ENCODE measurements at regions not wholly inside any gene's neighbourhood (a gene's known extent, or its start where the extent isn't known, plus 50 kb on each side); places are given as distances from the start of the nearest gene placed in this dataset.

- H3K18ac ChIP-seq (ENCODE audit: extremely low read depth, low read length): no peak overlapping the region
- H3K27me3 ChIP-seq (replicated peaks in 1 of 4; ENCODE audit: control insufficient read depth in 3 of 4, extremely low read depth in 1 of 4, insufficient read depth in 3 of 4, low read length in 3 of 4): no peaks in the 10 kb centered on the region
- H2BK15ac ChIP-seq (ENCODE audit: low read length): no peak overlapping the region
- H4K8ac ChIP-seq (ENCODE audit: extremely low read depth, insufficient read depth, low read length): no peak overlapping the region
- no peak overlapping the region for H4K5ac ChIP-seq (ENCODE audit: insufficient read length, low read depth, low read length)
- no peak for DNase-seq (ENCODE audit: low read depth in 1 of 2, low spot score in 2 of 2)
- H4K20me1 ChIP-seq (replicated peaks in 1 of 2; ENCODE audit: control insufficient read depth in 1 of 2, insufficient read depth in 2 of 2, low read length in 2 of 2): no peaks in the 10 kb centered on the region
- WGBS, 2 experiments (ENCODE audit: extremely low coverage in 1 of 2, insufficient coverage in 1 of 2, insufficient read length in 1 of 2, insufficient replicate concordance in 2 of 2, low coverage in 1 of 2, low lambda C conversion rate in 2 of 2, missing lambda C conversion rate in 1 of 2): 81% methylated on average over 1 of the region's 1 CpG; no CpG with 5 or more reads in 1 of the 2 experiments
- no peak for FAIRE-seq
- no peaks in the 10 kb centered on the region for H3K79me2 ChIP-seq (ENCODE audit: control insufficient read depth in 1 of 2, insufficient read depth in 2 of 2, low read length in 2 of 2)
- H3K36me3 ChIP-seq (ENCODE audit: control insufficient read depth in 2 of 4, insufficient read depth in 4 of 4, low read length in 3 of 4): no peaks in the 10 kb centered on the region
- no peaks in the 10 kb centered on the region for H3K9me3 ChIP-seq (ENCODE audit: insufficient read depth in 2 of 2, low read depth in 1 of 2, low read length in 1 of 2)
- H3K4me2 ChIP-seq (ENCODE audit: insufficient read depth in 1 of 2, low read depth in 2 of 2, low read length in 2 of 2): no peak overlapping the region
- H2BK120ac ChIP-seq (replicated peaks; ENCODE audit: low read depth, low read length): no peak overlapping the region
- no peaks in the 10 kb centered on the region for H3K23me2 ChIP-seq (ENCODE audit: low read depth, low read length)
- no peak overlapping the region for H3K4ac ChIP-seq (replicated peaks; ENCODE audit: insufficient read length, low read depth, low read length)
- H3K14ac ChIP-seq (ENCODE audit: insufficient read length): no peak overlapping the region
- no peak overlapping the region for H2BK5ac ChIP-seq (ENCODE audit: low read depth, low read length)
- POLR2A ChIA-PET (ENCODE audit: partially characterized antibody): no interaction called here
- no peaks in the 10 kb centered on the region for H3K4me1 ChIP-seq (replicated peaks in 1 of 4; ENCODE audit: control insufficient read depth in 3 of 4, insufficient read depth in 4 of 4, low read length in 3 of 4)
- no peak overlapping the region for H3K27ac ChIP-seq (ENCODE audit: low read depth, low read length)
- no peak overlapping the region for H3K23ac ChIP-seq (ENCODE audit: insufficient read length)
- H4K91ac ChIP-seq (replicated peaks; ENCODE audit: insufficient read length, low read length): no peak overlapping the region
- CTCF ChIA-PET (ENCODE audit: partially characterized antibody): interaction anchor here (0.5 to 1.2 kb wide), 2 partner anchors 67 to 345 kb away, joined by 3 to 5 read pairs; no protein-coding TSS in a partner anchor
- H2AFZ ChIP-seq (ENCODE audit: low read length): 0 out of 2 replicates have a peak overlapping the region, but pooled peaks have one; percentile 37
- no peak overlapping the region for H3K56ac ChIP-seq (replicated peaks; ENCODE audit: insufficient read length, low read depth, low read length)
- no peak overlapping the region for H2BK12ac ChIP-seq (ENCODE audit: low read depth, low read length)
- H3K9ac ChIP-seq (replicated peaks in 1 of 4; ENCODE audit: extremely low read depth in 1 of 4, low read depth in 3 of 4, low read length in 3 of 4): no peak overlapping the region
- no peak overlapping the region for H2AK5ac ChIP-seq (ENCODE audit: low read depth, low read length)
- no peak overlapping the region for H3K4me3 ChIP-seq (ENCODE audit: extremely low read depth in 1 of 4, insufficient read depth in 2 of 4, low read depth in 3 of 4, low read length in 4 of 4)
- H2BK20ac ChIP-seq (ENCODE audit: low read length): no peak overlapping the region
- H3K79me1 ChIP-seq (ENCODE audit: low read depth, low read length): no peaks in the 10 kb centered on the region
- no peak for TF ChIP-seq CTBP2 (IDR thresholded peaks at IDR 0.05; ENCODE audit: borderline replicate concordance, insufficient read depth, insufficient read length, low read length)
- no peak for TF ChIP-seq YY1 (IDR thresholded peaks at IDR 0.05; ENCODE audit: low read depth, low read length)
- no peak for TF ChIP-seq TCF12 (IDR thresholded peaks at IDR 0.05; ENCODE audit: low read depth, low read length)
- no peak for TF ChIP-seq KDM1A (IDR thresholded peaks at IDR 0.05; ENCODE audit: borderline replicate concordance, low read length)
- TF ChIP-seq GABPA (IDR thresholded peaks at IDR 0.05; ENCODE audit: borderline replicate concordance, insufficient read depth, low read length): no peak
- TF ChIP-seq ASH2L (IDR thresholded peaks at IDR 0.05; ENCODE audit: low read length): no peak
- TF ChIP-seq NANOG (IDR thresholded peaks at IDR 0.05; ENCODE audit: insufficient read depth, low read depth, low read length, poor library complexity, severe bottlenecking): no peak
- TF ChIP-seq RNF2 (IDR thresholded peaks at IDR 0.05; ENCODE audit: borderline replicate concordance, low read depth, low read length, missing control alignments, poor library complexity, severe bottlenecking): no peak
- no peak for TF ChIP-seq TAF7 (optimal IDR thresholded peaks at IDR 0.05; ENCODE audit: borderline replicate concordance, low read depth, low read length)
- no peak for TF ChIP-seq CBX8 (IDR thresholded peaks at IDR 0.05; ENCODE audit: borderline replicate concordance, low read depth, low read length)
- no peak for TF ChIP-seq FOSL1 (IDR thresholded peaks at IDR 0.05; ENCODE audit: insufficient read depth, low read depth, low read length)
- TF ChIP-seq SIX5 (IDR thresholded peaks at IDR 0.05; ENCODE audit: low read depth, low read length): no peak
- no peak for TF ChIP-seq JUN (IDR thresholded peaks at IDR 0.05; ENCODE audit: low read depth, low read length)
- TF ChIP-seq BRCA1 (IDR thresholded peaks at IDR 0.05; ENCODE audit: low read depth, low read length): no peak
- no peak for TF ChIP-seq RBBP5 (IDR thresholded peaks at IDR 0.05; ENCODE audit: borderline replicate concordance, low read depth, low read length)
These were observed 119.7 kb upstream of the THRB start for GRCh38 chr3:24614359-24614758.

Measured in H1 (cell line).